NCI-H1436 (cell line): ENCODE measurements at regions not wholly inside any gene's neighbourhood (a gene's known extent, or its start where the extent isn't known, plus 50 kb on each side); places are given as distances from the start of the nearest gene placed in this dataset.

Experiments
- DNase-seq: peaks from one replicate; lab custom pipeline; 2025; lab: John Stamatoyannopoulos, UW

DNA sequence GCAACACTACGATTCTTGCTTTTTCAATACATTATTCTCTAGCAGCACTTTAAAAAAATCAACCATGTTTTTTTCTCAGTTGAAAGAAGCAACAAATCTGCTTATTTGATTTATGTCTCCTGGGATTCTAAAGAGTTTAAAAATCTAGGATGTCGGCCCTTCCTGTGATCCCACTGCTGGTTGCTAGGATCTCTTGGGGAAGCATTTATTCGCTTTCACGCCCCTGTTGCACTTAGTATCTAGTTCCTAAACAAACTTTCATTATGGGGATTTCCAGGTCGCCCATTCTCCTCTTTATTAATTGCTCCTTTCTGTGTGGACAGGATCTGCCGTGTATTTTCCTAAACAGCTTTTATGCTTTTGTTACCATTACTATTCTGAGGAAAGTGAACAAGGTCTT is 313.5 kb downstream of the AGTPBP1 start:
- DNase-seq, result no peak

- no peak for DNase-seq
Observed at GRCh38 chr9:85427772-85428171, 314.0 kb downstream of the AGTPBP1 start.

GRCh38 chr9:85425153-85425611 is 316.6 kb downstream of the AGTPBP1 start:
- DNase-seq, result peak; percentile 40

- no peak for DNase-seq
Observed at GRCh38 chr9:85423422-85423821, 318.3 kb downstream of the AGTPBP1 start.

DNA sequence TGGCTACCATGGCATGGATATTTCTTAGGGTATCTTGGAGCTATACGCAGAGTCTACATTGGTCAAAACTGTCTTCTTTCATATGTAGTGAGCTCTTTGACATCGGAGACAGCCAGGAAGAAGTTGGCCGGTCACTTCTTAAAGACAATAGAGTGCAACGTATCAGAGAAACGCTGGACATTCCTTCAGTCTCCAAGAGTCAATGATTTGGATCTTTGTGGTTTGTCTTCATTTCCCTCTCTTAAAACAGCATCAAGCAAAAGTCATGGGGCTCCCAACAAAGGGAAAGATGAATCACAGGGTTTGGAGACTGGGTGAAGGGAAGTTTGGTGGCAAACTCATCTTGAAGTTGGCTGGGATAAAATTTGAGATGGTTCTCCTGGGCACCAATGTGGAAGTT is 320.1 kb downstream of the AGTPBP1 start:
- DNase-seq, result no peak

DNA sequence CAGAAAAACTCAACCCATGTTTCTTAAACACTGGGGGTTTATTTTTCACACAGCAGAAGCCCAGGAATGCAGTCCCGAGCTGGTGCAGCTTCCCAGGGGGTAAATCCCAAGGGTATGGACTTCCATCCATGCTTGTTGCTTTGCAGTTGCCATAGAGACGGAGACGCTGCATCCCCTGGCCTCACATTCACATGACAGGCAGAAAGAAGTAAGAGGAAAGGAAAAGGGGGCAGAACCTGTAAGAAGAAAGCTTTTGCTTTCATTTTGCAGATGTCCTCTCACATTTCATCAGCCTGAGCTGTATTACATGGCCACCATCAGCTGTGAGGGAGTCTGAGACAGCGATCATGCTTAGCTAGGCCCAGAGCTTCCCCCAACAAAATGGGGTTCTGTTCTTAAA is 321.0 kb downstream of the AGTPBP1 start:
- no peak for DNase-seq

GRCh38 chr9:85417674-85418073 is 324.1 kb downstream of the AGTPBP1 start:
- no peak for DNase-seq

- no peak for DNase-seq
Observed at GRCh38 chr9:85416715-85417114, 325.0 kb downstream of the AGTPBP1 start.

- no peak for DNase-seq
Observed at GRCh38 chr9:85414390-85414789, 327.4 kb downstream of the AGTPBP1 start.

- no peak for DNase-seq
Observed at GRCh38 chr9:85408494-85408893, 333.3 kb downstream of the AGTPBP1 start.

GRCh38 chr9:85405566-85405950 is 336.2 kb downstream of the AGTPBP1 start:
- no peak for DNase-seq

DNA sequence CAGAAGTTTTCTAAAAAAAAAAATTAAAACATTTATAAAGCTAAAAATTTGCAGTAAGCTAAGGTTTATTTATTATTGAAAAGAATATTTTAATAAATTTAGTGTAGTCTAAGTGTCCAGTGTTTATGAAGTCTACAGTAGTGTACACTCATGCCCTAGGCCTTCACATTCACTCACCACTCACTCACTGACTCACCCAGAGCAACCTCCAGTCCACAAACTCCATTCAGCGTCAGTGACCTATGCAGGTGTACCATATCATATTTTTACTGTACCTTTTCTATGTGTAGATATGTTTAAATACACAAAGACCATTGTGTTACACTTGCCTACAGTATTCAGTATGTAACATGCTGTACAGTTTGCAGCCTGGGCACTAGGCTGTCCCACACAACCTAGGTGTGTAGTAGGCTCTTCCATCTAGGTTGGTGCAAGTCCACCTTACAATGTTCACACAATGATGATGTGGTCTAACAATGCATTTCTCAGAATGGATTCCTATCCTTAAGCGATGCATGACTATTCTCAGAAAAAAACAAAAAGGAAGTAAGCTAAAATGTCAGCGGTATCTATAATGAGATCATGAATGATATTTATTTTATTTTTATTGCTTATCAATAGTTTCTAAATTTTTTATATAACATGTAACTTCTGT is 336.7 kb downstream of the AGTPBP1 start:
- DNase-seq, result no peak

GRCh38 chr9:85402551-85402950 is 339.2 kb downstream of the AGTPBP1 start:
- DNase-seq, result no peak

DNA sequence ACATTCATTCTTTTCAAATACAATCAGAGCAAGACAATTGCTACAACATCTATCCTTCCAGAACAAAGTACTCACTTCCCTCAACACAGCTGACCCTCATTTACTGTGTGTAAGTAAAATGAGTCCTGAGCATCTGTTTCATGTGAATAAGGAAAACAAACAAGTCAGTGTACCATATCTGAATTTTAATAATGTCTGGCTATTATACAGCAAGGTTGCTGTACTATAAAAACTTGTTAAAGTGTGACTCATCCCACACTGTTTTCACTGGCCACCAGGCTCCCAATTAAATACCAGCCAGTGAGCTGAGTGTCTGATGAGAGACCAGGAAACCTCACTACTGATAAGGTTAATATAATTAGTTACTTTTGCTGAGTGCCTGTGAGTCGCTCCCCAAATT is 339.8 kb downstream of the AGTPBP1 start:
- DNase-seq, result no peak

- no peak for DNase-seq
Observed at GRCh38 chr9:85397005-85397404, 344.7 kb downstream of the AGTPBP1 start.

- no peak for DNase-seq
Observed at GRCh38 chr9:85392260-85392659, 349.5 kb downstream of the AGTPBP1 start.

GRCh38 chr9:85377731-85378289 is 363.9 kb downstream of the AGTPBP1 start:
- DNase-seq, result no peak

DNA sequence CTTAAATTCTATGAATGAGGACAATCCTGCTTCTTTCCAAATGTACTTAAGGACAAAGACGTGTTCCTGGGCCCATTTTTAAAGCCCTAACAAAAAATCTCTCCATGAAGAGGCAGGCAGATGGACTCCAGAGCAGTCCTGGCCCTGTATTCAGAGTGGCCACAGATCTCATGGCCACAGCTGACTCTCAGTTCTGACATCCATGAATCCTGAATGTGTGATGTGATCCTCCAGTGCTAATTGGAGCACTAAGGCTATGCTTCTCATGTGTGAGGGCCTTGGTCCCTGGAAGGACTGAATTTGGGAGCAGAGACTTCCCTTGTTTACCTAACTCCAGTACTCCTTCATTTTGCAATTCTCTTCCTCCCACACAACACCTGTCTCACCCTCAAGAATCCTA is 373.0 kb downstream of the AGTPBP1 start:
- no peak for DNase-seq

- DNase-seq, result no peak
Observed at GRCh38 chr9:85359161-85359560, 382.6 kb downstream of the AGTPBP1 start.

- no peak for DNase-seq
Observed at GRCh38 chr9:85349046-85349445, 392.7 kb downstream of the AGTPBP1 start.

DNA sequence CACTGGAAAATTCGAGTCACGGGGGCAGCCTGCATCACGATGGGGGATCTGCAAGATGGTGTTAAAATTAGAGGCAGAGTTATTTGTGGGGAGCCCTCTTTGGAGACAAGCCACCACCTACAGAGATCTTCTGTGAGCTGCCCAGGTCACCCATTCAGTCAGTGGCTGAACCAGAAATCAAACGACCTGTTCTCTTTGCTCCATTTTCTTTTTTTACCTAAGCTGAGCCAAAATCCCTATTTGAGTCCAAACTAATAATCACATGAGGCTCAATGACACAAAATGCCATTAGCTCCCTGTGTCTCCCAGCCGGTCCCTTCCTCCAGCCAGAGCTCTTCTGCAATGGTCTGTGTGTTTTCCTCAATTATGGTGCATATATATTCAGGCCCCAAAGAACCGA is 394.2 kb downstream of the AGTPBP1 start:
- no peak for DNase-seq

GRCh38 chr9:85344901-85345300 is 396.9 kb downstream of the AGTPBP1 start:
- no peak for DNase-seq

- no peak for DNase-seq
Observed at GRCh38 chr9:85339338-85339737, 402.4 kb downstream of the AGTPBP1 start.

DNA sequence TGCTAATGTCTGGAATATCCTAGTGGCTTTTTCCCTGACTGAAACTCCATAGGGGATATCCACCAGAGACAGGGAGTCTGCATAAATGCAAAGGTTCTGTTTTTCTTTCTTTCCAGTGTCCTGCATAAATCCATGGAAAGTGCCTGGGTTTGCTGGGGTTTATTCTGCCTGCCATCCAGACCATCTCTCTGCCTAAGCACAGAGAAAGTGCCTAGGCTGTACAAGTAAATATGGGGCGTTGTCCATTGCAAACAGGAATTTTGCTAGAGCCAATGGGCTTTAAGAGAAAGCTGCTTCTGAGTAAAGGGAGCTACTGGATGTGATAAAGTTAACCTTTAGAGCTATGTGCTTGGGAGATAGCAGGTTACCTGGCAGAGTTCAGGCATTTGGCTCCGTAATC is 407.5 kb downstream of the AGTPBP1 start:
- DNase-seq, result no peak
